Calu3 (cell line): ENCODE measurements at regions not wholly inside any gene's neighbourhood (a gene's known extent, or its start where the extent isn't known, plus 50 kb on each side); places are given as distances from the start of the nearest gene placed in this dataset.

Source experiments
- BruUV-seq: library from RNA; stranded (reverse); fragments of 400-500 nt; replicated peaks from 2 replicates; lab custom pipeline; 2021; lab: Mats Ljungman, UMichigan
- CTCF ChIA-PET: fragments of 300-600 bp; sonication (Branson Sonifier 250); formaldehyde crosslinking; loops from one replicate; lab custom pipeline; 2022; ENCODE audit warnings: antibody characterized with exemption; lab: Charles Lee
- DNase-seq: peaks from one replicate; pipeline ENCODE4 v3.0.0; 2022
- H3K27ac Mint-ChIP-seq: one replicate; pipeline ENCODE4 v1.8.0; 2022; ENCODE audit warnings: mixed read lengths; ENCODE audit not compliant: unreplicated experiment
- H3K27me3 Mint-ChIP-seq: one replicate; pipeline ENCODE4 v1.8.0; 2022; ENCODE audit warnings: mixed read lengths; ENCODE audit not compliant: unreplicated experiment
- H3K36me3 Mint-ChIP-seq: one replicate; pipeline ENCODE4 v1.8.0; 2022; ENCODE audit warnings: mild to moderate bottlenecking, moderate library complexity, mixed read lengths; ENCODE audit not compliant: insufficient read depth, unreplicated experiment
- H3K4me1 Mint-ChIP-seq: one replicate; pipeline ENCODE4 v1.8.0; 2022; ENCODE audit warnings: mild to moderate bottlenecking, low read depth, mixed read lengths; ENCODE audit not compliant: unreplicated experiment
- H3K4me3 Mint-ChIP-seq: one replicate; pipeline ENCODE4 v1.8.0; 2022; ENCODE audit warnings: mild to moderate bottlenecking, low read depth, moderate library complexity, mixed read lengths; ENCODE audit not compliant: unreplicated experiment
- H3K9me3 Mint-ChIP-seq: one replicate; pipeline ENCODE4 v1.8.0; 2022; ENCODE audit warnings: low read depth, mixed read lengths; ENCODE audit not compliant: unreplicated experiment
- CTCF ChIP-seq: fragments of 200-600 bp; IDR thresholded peaks from one replicate; pipeline ENCODE4 v1.8.0; 2022; ENCODE audit warnings: antibody characterized with exemption; ENCODE audit not compliant: unreplicated experiment
- intact Hi-C: fragments of 100-400 bp; cut with micrococcal nuclease; formaldehyde crosslinking; loops from one replicate; pipeline ENCODE4 v1.10.0; 2022; ENCODE audit not compliant: unreplicated experiment

GRCh38 chr18:10167759-10168158 lies 253.9 kb downstream of the VAPA start:
- Mint-ChIP-seq H3K27ac (no peak overlapping the region), H3K4me3 (no peak overlapping the region), H3K36me3 (no peaks in the 10 kb centered on the region), H3K27me3 (no peaks in the 10 kb centered on the region), H3K4me1 (peaks cover 8% of the 10 kb centered on the region), H3K9me3 (no peaks in the 10 kb centered on the region)
- BruUV-seq, result no TSS peak
- CTCF ChIA-PET, result no interaction called here
- TF ChIP-seq CTCF, result no peak
- intact Hi-C loops, result no loop called here
- no peak for DNase-seq

- no peak overlapping the region for H3K4me3 Mint-ChIP-seq
- BruUV-seq, result no TSS peak
- H3K36me3 Mint-ChIP-seq, result no peaks in the 10 kb centered on the region
- CTCF ChIA-PET, result interaction anchor here (0.6 kb wide), 1 partner anchor 15 kb away, joined by 3 read pairs; no protein-coding TSS in a partner anchor
- DNase-seq, result no peak
- no peaks in the 10 kb centered on the region for H3K27me3 Mint-ChIP-seq
- H3K4me1 Mint-ChIP-seq, result peaks cover 8% of the 10 kb centered on the region
- no peaks in the 10 kb centered on the region for H3K9me3 Mint-ChIP-seq
- intact Hi-C loops, result no loop called here
- no peak overlapping the region for H3K27ac Mint-ChIP-seq
- TF ChIP-seq CTCF, result no peak
Measured at GRCh38 chr18:10168477-10168876, 254.7 kb downstream of the VAPA start.

DNA sequence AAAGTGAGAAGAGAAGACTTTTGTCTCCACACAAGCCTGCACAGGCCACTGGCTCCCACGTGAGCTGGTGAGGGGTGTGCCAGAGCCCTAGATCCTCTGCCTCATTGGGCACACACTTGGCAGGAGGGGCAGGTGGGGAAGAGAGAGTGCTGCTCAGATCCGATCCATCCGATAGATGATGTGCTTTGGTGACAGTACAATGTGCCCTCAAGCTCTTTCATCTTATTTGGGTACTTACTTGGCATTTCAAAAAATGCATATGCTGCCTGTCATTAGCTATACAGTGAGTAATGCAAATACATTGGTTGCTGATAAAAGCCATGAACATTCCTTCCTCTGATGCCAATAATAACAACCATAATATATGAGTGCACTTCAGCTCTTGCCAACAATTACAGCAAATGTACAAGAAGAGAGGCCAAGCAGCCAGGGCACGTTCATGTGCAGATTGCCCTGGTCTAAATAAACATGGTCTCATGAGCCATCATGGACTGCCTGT lies 255.3 kb downstream of the VAPA start:
- H3K36me3 Mint-ChIP-seq, result no peaks in the 10 kb centered on the region
- no TSS peak for BruUV-seq
- H3K27me3 Mint-ChIP-seq, result no peaks in the 10 kb centered on the region
- TF ChIP-seq CTCF, result no peak
- H3K27ac Mint-ChIP-seq, result no peak overlapping the region
- H3K4me3 Mint-ChIP-seq, result no peak overlapping the region
- CTCF ChIA-PET, result interaction anchor here (0.6 kb wide), 1 partner anchor 15 kb away, joined by 3 read pairs; no protein-coding TSS in a partner anchor
- no peak for DNase-seq
- H3K4me1 Mint-ChIP-seq, result peaks cover 8% of the 10 kb centered on the region
- intact Hi-C loops, result no loop called here
- H3K9me3 Mint-ChIP-seq, result no peaks in the 10 kb centered on the region

DNA sequence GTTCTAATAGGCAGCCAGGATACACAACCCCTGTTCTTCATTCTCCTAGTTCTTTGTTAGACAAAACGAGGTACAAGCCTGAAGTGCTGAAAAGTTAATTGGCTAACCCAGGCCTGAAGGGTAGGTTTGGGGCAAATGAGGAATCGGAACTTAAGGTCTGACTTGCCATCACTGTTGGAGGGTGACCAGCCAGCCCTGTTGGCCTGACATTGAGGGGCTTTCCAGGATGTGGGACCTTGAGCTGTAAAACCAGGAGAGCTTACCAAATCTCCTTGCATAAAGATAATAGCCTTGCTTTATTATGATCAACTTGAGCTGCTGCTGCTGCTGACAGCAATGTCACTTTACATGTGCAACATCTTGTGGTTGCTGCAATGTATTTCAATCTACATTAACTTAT lies 256.0 kb downstream of the VAPA start:
- BruUV-seq, result no TSS peak
- Mint-ChIP-seq H3K36me3 (no peaks in the 10 kb centered on the region), H3K4me3 (no peak overlapping the region), H3K4me1 (peaks cover 8% of the 10 kb centered on the region), H3K9me3 (no peaks in the 10 kb centered on the region), H3K27ac (no peak overlapping the region), H3K27me3 (no peaks in the 10 kb centered on the region)
- intact Hi-C loops, result no loop called here
- no peak for TF ChIP-seq CTCF
- DNase-seq, result no peak
- CTCF ChIA-PET, result no interaction called here
